SK-N-SH (cell line): ENCODE measurements at regions not wholly inside any gene's neighbourhood (a gene's known extent, or its start where the extent isn't known, plus 50 kb on each side); places are given as distances from the start of the nearest gene placed in this dataset.

Experiments
- CTCF ChIA-PET: fragments of 300-600, 350-600 bp; formaldehyde crosslinking; extraction: SDS; loops from one replicate; lab custom pipeline; 2021; lab: Yijun Ruan, JAX
- POLR2A ChIA-PET: fragments of 350-600 bp; sonication (Branson Sonifier 250); formaldehyde crosslinking; extraction: SDS; loops from one replicate; lab custom pipeline; 2020; ENCODE audit warnings: antibody characterized with exemption, inconsistent platforms; lab: Yijun Ruan, JAX
- DNase-seq: peaks from one replicate; pipeline ENCODE4 v3.0.0; 2012
- H2AFZ ChIP-seq: fragments of 200-600 bp; sonication (generic); 2 replicates; pipeline ENCODE4 v1.8.1; 2016; ENCODE audit warnings: antibody characterized with exemption, mild to moderate bottlenecking, low read depth
- H3F3A ChIP-seq: fragments of 200-600 bp; sonication (generic); replicated peaks from 2 replicates; pipeline ENCODE3; 2016; ENCODE audit warnings: antibody characterized with exemption, mild to moderate bottlenecking; ENCODE audit not compliant: insufficient read depth
- H3K27ac ChIP-seq, 2 experiments: fragments of 200-500 bp in 1 of 2; fragments of 200-600 bp in 1 of 2; sonication (Bioruptor generic) in 1 of 2; sonication (generic), shearing (Covaris generic) in 1 of 2; 2 replicates each; pipeline versions ENCODE4 v1.5.1 to v1.6.1; 2014 to 2016; ENCODE audit warnings: low read depth in 2 of 2, inconsistent platforms in 1 of 2, low read length in 1 of 2, mild to moderate bottlenecking in 1 of 2, mixed read lengths in 1 of 2
- H3K27me3 ChIP-seq: fragments of 200-600 bp; sonication (generic), shearing (Covaris generic); 2 replicates; pipeline ENCODE4 v1.6.1; 2016; ENCODE audit warnings: mixed run types; ENCODE audit not compliant: insufficient read depth
- H3K36me3 ChIP-seq, 2 experiments: fragments of 200-500 bp in 1 of 2; fragments of 200-600 bp in 1 of 2; sonication (Bioruptor generic) in 1 of 2; sonication (generic) in 1 of 2; replicated peaks in 1 of 2; 2 replicates each; pipeline versions ENCODE3 to v1.5.1; 2014 to 2016; ENCODE audit warnings: low read length in 1 of 2, mild to moderate bottlenecking in 1 of 2; ENCODE audit not compliant: insufficient read depth in 2 of 2, control insufficient read depth in 1 of 2
- H3K4me1 ChIP-seq, 2 experiments: fragments of 200-500 bp in 1 of 2; fragments of 200-600 bp in 1 of 2; sonication (Bioruptor generic) in 1 of 2; sonication (generic), shearing (Covaris generic) in 1 of 2; 2 replicates each; pipeline versions ENCODE4 v1.5.1 to v1.6.1; 2014 to 2016; ENCODE audit warnings: low read depth in 1 of 2, low read length in 1 of 2, mixed run types in 1 of 2; ENCODE audit not compliant: insufficient read depth in 2 of 2, control insufficient read depth in 1 of 2
- H3K4me2 ChIP-seq: fragments of 200-600 bp; sonication (generic), shearing (Covaris generic); 2 replicates; pipeline ENCODE4 v1.6.1; 2017; ENCODE audit warnings: mixed run types
- H3K4me3 ChIP-seq, 2 experiments: fragments of 200-500 bp in 1 of 2; fragments of 200-600 bp in 1 of 2; sonication (Bioruptor generic) in 1 of 2; sonication (generic), shearing (Covaris generic) in 1 of 2; 2 replicates each; pipeline versions ENCODE4 v1.5.1 to v1.8.1; 2014 to 2016; ENCODE audit warnings: low read depth in 2 of 2, inconsistent platforms in 1 of 2, low read length in 1 of 2, mild to moderate bottlenecking in 1 of 2, mixed read lengths in 1 of 2, moderate library complexity in 1 of 2
- H3K79me2 ChIP-seq: fragments of 200-600 bp; sonication (generic); 2 replicates; pipeline ENCODE4 v1.8.1; 2017; ENCODE audit warnings: mild to moderate bottlenecking; ENCODE audit not compliant: insufficient read depth
- H3K9ac ChIP-seq: fragments of 200-600 bp; sonication (generic); 2 replicates; pipeline ENCODE4 v1.6.1; 2017; ENCODE audit warnings: mixed run types
- H3K9me2 ChIP-seq: fragments of 200-600 bp; sonication (generic); 2 replicates; pipeline ENCODE4 v1.6.1; 2017; ENCODE audit warnings: mixed run types
- H3K9me3 ChIP-seq: fragments of 200-600 bp; sonication (generic); 2 replicates; pipeline ENCODE4 v1.6.1; 2017; ENCODE audit warnings: mixed run types, mild to moderate bottlenecking, moderate library complexity
- H4K20me1 ChIP-seq: fragments of 200-600 bp; sonication (generic); 2 replicates; pipeline ENCODE4 v1.6.1; 2017; ENCODE audit warnings: mild to moderate bottlenecking, mixed run types; ENCODE audit not compliant: insufficient read depth
- CHD2 ChIP-seq: fragments of 150-350 bp; IDR thresholded peaks from 2 replicates; pipeline ENCODE4 v1.6.1; 2018; ENCODE audit warnings: low read length; ENCODE audit not compliant: partially characterized antibody
- CTCF ChIP-seq: fragments of 200-600 bp; sonication (generic); IDR thresholded peaks from 2 replicates; pipeline ENCODE4 v1.6.1; 2017; ENCODE audit warnings: antibody characterized with exemption, mild to moderate bottlenecking, moderate library complexity
- EP300 ChIP-seq, 2 experiments: IDR thresholded peaks; 2 replicates each; pipeline versions ENCODE4 v1.4.0 to v1.6.1; 2012; ENCODE audit warnings: borderline replicate concordance in 1 of 2, low read depth in 1 of 2, low read length in 1 of 2
- FOSL2 ChIP-seq: IDR thresholded peaks from 2 replicates; pipeline ENCODE4 v1.4.0; 2012; ENCODE audit warnings: low read depth, mild to moderate bottlenecking, moderate library complexity, borderline replicate concordance
- FOXJ3 ChIP-seq: sonication (generic); formaldehyde crosslinking; IDR thresholded peaks from 2 replicates; pipeline ENCODE4 v1.5.1; 2020; ENCODE audit warnings: mild to moderate bottlenecking, missing genetic modification reagents
- GATA2 ChIP-seq: sonication (generic); formaldehyde crosslinking; IDR thresholded peaks from 2 replicates; pipeline ENCODE4 v1.5.0; 2020; ENCODE audit warnings: mild to moderate bottlenecking, missing genetic modification reagents
- JUND ChIP-seq: IDR thresholded peaks from 2 replicates; pipeline ENCODE4 v1.4.0; 2012
- MEF2A ChIP-seq: IDR thresholded peaks from 2 replicates; pipeline ENCODE4 v1.4.0; 2012; ENCODE audit warnings: low read depth, borderline replicate concordance
- NFIC ChIP-seq: IDR thresholded peaks from 2 replicates; pipeline ENCODE4 v1.4.0; 2012; ENCODE audit warnings: borderline replicate concordance
- RAD21 ChIP-seq: IDR thresholded peaks from 2 replicates; pipeline ENCODE4 v1.6.1; 2012; ENCODE audit warnings: mild to moderate bottlenecking, low read length
- RCOR1 ChIP-seq: fragments of 150-350 bp; IDR thresholded peaks from 2 replicates; pipeline ENCODE4 v1.6.1; 2017; ENCODE audit warnings: antibody characterized with exemption, low read length
- REST ChIP-seq: IDR thresholded peaks from 2 replicates; pipeline ENCODE4 v1.6.1; 2012; ENCODE audit warnings: mild to moderate bottlenecking, low read depth, low read length, moderate library complexity
- RFX5 ChIP-seq: IDR thresholded peaks from 2 replicates; pipeline ENCODE4 v1.6.1; 2012; ENCODE audit warnings: mild to moderate bottlenecking, improper control_type of control experiment, low read length
- SIN3A ChIP-seq: IDR thresholded peaks from 2 replicates; pipeline ENCODE4 v1.6.1; 2012; ENCODE audit warnings: low read depth, mild to moderate bottlenecking, low read length, moderate library complexity, borderline replicate concordance
- SMC3 ChIP-seq: IDR thresholded peaks from 2 replicates; pipeline ENCODE4 v1.6.1; 2012; ENCODE audit warnings: low read depth, low read length, improper control_type of control experiment
- TAF1 ChIP-seq: IDR thresholded peaks from 2 replicates; pipeline ENCODE4 v1.6.1; 2012; ENCODE audit warnings: low read depth, mild to moderate bottlenecking, low read length, moderate library complexity, borderline replicate concordance
- USF2 ChIP-seq: fragments of 150-350 bp; IDR thresholded peaks from 2 replicates; pipeline ENCODE4 v1.6.1; 2017; ENCODE audit warnings: antibody characterized with exemption, low read length, low read depth, borderline replicate concordance
- YY1 ChIP-seq: IDR thresholded peaks from 2 replicates; pipeline ENCODE4 v1.4.0; 2012; ENCODE audit warnings: low read depth, mild to moderate bottlenecking
- ZBTB33 ChIP-seq: IDR thresholded peaks from 2 replicates; pipeline ENCODE4 v1.4.0; 2012; ENCODE audit warnings: low read depth, borderline replicate concordance
- whole genome bisulfite sequencing: methylation state at CpG from one replicate; pipeline ENCODE4 v1.1.6; 2017; ENCODE audit warnings: low lambda C conversion rate; 5-methylcytosine and 5-hydroxymethylcytosine counted together

- 14% methylated on average over 3 of the region's 3 CpGs for WGBS
- H3K27ac ChIP-seq, result no peak overlapping the region
- H4K20me1 ChIP-seq, result no peaks in the 10 kb centered on the region
- POLR2A ChIA-PET, result no interaction called here
- no peak overlapping the region for H3K4me3 ChIP-seq
- no peaks in the 10 kb centered on the region for H3K36me3 ChIP-seq
- no peak overlapping the region for H2AFZ ChIP-seq
- H3K4me2 ChIP-seq, result no peak overlapping the region
- H3K9ac ChIP-seq, result no peak overlapping the region
- H3K9me2 ChIP-seq, result no peaks in the 10 kb centered on the region
- no peaks in the 10 kb centered on the region for H3K79me2 ChIP-seq
- H3K4me1 ChIP-seq, result no peaks in the 10 kb centered on the region
- peaks cover 15% of the 10 kb centered on the region for H3K27me3 ChIP-seq
- TF ChIP-seq EP300 (IDR thresholded peaks at IDR 0.05; ENCODE audit: borderline replicate concordance in 1 of 2, low read depth in 1 of 2, low read length in 1 of 2) (no peak), CHD2 (no peak), FOXJ3 (CRISPR knock-in tag) (no peak), MEF2A (no peak), RFX5 (no peak), NFIC (no peak), FOSL2 (no peak), JUND (no peak), REST (no peak), RCOR1 (no peak), ZBTB33 (no peak), SMC3 (no peak), RAD21 (no peak), YY1 (no peak), USF2 (no peak), TAF1 (no peak), SIN3A (no peak), GATA2 (CRISPR knock-in tag) (no peak), CTCF (no peak)
- TF ChIP-seq, all 33 proteins: peak for 0
- no peaks in the 10 kb centered on the region for H3K9me3 ChIP-seq
- DNase-seq, result no peak
- CTCF ChIA-PET, result no interaction called here
- no peaks in the 10 kb centered on the region for H3F3A ChIP-seq
These were observed 129.6 kb downstream of the TFAP2C start for GRCh38 chr20:56758706-56759105.
